Mammary epithelial cell (primary cell): ENCODE measurements at regions not wholly inside any gene's neighbourhood (a gene's known extent, or its start where the extent isn't known, plus 50 kb on each side); places are given as distances from the start of the nearest gene placed in this dataset.

Source experiments
- EZH2 ChIP-seq: IDR thresholded peaks from 2 replicates; pipeline ENCODE4 v1.6.1; 2012; ENCODE audit warnings: low read length, inconsistent platforms, borderline replicate concordance
- TF ChIP-seq, protein P1 (sequence below), 2 donors: IDR thresholded peaks in 1 of 2; conservative IDR thresholded peaks in 1 of 2; 2 replicates each; pipeline ENCODE4 v1.5.1; 2011 to 2012; ENCODE audit warnings: inconsistent platforms in 2 of 2, low read length in 2 of 2, mild to moderate bottlenecking in 2 of 2, control low read depth in 1 of 2, low read depth in 1 of 2; ENCODE audit not compliant: insufficient read depth in 1 of 2; ENCODE audit errors: extremely low read depth in 1 of 2

GRCh38 chr7:96824686-96825085 lies 115.0 kb upstream of the SEM1 start:
- TF ChIP-seq, protein P1, sequence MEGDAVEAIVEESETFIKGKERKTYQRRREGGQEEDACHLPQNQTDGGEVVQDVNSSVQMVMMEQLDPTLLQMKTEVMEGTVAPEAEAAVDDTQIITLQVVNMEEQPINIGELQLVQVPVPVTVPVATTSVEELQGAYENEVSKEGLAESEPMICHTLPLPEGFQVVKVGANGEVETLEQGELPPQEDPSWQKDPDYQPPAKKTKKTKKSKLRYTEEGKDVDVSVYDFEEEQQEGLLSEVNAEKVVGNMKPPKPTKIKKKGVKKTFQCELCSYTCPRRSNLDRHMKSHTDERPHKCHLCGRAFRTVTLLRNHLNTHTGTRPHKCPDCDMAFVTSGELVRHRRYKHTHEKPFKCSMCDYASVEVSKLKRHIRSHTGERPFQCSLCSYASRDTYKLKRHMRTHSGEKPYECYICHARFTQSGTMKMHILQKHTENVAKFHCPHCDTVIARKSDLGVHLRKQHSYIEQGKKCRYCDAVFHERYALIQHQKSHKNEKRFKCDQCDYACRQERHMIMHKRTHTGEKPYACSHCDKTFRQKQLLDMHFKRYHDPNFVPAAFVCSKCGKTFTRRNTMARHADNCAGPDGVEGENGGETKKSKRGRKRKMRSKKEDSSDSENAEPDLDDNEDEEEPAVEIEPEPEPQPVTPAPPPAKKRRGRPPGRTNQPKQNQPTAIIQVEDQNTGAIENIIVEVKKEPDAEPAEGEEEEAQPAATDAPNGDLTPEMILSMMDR (conservative IDR thresholded peaks at IDR 0.05 in 1 of 2, IDR thresholded peaks at IDR 0.05 in 1 of 2; ENCODE audit: extremely low read depth in 1 of 2, insufficient read depth in 1 of 2, low read depth in 1 of 2, low read length in 2 of 2) = no peak
- TF ChIP-seq EZH2 = no peak
